Gastroesophageal sphincter (tissue), 3 donors: ENCODE measurements at regions not wholly inside any gene's neighbourhood (a gene's known extent, or its start where the extent isn't known, plus 50 kb on each side); places are given as distances from the start of the nearest gene placed in this dataset.

Experiments used
- POLR2A ChIP-seq, 2 donors: fragments of 450-650 bp; IDR thresholded peaks; one replicate each; pipeline ENCODE4 v1.6.1; 2017; ENCODE audit warnings: antibody characterized with exemption in 2 of 2, mild to moderate bottlenecking in 2 of 2, moderate library complexity in 1 of 2
- TF ChIP-seq, protein P1 (sequence below), 4 experiments: fragments of 200-600 bp in 2 of 4; fragments of 450-650 bp in 2 of 4; sonication (generic) in 1 of 4; IDR thresholded peaks; one replicate each; pipeline ENCODE4 v1.5.1; 2017 to 2019; ENCODE audit warnings: antibody characterized with exemption in 4 of 4, mild to moderate bottlenecking in 2 of 4, moderate library complexity in 2 of 4

DNA sequence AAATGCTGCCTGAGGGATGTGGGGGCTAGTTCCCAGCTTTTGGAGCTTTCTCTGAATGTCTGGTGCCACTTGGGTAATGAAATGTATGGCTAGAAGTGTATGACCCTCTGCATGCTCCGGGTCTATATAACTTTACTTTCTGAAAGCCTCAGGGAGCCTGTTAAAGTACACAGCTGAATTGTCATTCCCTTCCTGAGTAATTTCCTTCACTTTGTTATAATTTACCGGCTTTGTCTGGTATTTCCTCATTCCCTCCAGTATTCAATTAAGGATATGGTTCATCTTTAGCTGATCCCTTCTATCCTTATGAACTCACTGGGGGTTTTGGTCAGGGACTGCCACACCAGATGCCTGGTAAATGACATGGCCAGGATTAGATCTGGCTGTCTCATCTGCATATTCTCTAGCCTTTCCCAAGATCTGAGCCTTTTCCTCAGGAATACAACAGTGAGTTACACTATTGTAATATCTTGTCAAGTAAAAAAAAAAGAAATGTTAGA is 620.3 kb downstream of the ZPLD1 start:
- TF ChIP-seq, protein P1, sequence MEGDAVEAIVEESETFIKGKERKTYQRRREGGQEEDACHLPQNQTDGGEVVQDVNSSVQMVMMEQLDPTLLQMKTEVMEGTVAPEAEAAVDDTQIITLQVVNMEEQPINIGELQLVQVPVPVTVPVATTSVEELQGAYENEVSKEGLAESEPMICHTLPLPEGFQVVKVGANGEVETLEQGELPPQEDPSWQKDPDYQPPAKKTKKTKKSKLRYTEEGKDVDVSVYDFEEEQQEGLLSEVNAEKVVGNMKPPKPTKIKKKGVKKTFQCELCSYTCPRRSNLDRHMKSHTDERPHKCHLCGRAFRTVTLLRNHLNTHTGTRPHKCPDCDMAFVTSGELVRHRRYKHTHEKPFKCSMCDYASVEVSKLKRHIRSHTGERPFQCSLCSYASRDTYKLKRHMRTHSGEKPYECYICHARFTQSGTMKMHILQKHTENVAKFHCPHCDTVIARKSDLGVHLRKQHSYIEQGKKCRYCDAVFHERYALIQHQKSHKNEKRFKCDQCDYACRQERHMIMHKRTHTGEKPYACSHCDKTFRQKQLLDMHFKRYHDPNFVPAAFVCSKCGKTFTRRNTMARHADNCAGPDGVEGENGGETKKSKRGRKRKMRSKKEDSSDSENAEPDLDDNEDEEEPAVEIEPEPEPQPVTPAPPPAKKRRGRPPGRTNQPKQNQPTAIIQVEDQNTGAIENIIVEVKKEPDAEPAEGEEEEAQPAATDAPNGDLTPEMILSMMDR (IDR thresholded peaks at IDR 0.05), result no peak
- no peak for TF ChIP-seq POLR2A (IDR thresholded peaks at IDR 0.05)
